GM13977 (cell line): ENCODE measurements at regions not wholly inside any gene's neighbourhood (a gene's known extent, or its start where the extent isn't known, plus 50 kb on each side); places are given as distances from the start of the nearest gene placed in this dataset.

Experiments used
- DNase-seq: peaks from one replicate; pipeline ENCODE4 v3.0.0; 2012; ENCODE audit warnings: low spot score
- in situ Hi-C: fragments of 300-500 bp; cut with MboI; formaldehyde crosslinking; loops from one replicate; pipeline ENCODE4 v1.12.0; 2022; ENCODE audit warnings: low sequenced_read_pairs, low pct_unique_long_range_greater_than_20kb, mixed read lengths, inconsistent platforms; ENCODE audit not compliant: unreplicated experiment
- TF ChIP-seq, protein P1 (sequence below): IDR thresholded peaks from 2 replicates; pipeline ENCODE4 v1.5.1; 2012; ENCODE audit warnings: mild to moderate bottlenecking, control low read depth; ENCODE audit not compliant: insufficient read depth; ENCODE audit errors: extremely low read depth, missing control alignments

DNA sequence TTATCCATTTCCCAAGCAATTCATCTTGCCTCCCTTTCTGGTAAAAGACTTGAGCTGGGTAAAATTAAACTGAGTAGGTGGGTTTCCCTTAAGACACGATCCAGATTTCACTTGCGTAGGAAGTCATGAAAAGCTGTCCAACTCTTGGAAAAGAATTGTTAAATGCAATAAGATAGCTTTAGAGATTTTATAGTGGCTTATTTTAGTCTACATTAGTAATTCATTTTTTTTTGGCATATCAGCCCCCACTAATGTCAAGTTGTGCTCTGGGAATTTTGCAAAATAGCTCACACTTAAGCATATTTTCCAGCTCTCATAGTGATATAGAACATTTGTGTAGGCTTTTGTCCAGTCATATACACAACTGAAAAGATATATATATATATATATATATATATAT, 344.7 kb upstream of the FIGN start:
- DNase-seq, result no peak
- in situ Hi-C loops, result no loop called here
- TF ChIP-seq, protein P1, sequence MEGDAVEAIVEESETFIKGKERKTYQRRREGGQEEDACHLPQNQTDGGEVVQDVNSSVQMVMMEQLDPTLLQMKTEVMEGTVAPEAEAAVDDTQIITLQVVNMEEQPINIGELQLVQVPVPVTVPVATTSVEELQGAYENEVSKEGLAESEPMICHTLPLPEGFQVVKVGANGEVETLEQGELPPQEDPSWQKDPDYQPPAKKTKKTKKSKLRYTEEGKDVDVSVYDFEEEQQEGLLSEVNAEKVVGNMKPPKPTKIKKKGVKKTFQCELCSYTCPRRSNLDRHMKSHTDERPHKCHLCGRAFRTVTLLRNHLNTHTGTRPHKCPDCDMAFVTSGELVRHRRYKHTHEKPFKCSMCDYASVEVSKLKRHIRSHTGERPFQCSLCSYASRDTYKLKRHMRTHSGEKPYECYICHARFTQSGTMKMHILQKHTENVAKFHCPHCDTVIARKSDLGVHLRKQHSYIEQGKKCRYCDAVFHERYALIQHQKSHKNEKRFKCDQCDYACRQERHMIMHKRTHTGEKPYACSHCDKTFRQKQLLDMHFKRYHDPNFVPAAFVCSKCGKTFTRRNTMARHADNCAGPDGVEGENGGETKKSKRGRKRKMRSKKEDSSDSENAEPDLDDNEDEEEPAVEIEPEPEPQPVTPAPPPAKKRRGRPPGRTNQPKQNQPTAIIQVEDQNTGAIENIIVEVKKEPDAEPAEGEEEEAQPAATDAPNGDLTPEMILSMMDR, result no peak

DNA sequence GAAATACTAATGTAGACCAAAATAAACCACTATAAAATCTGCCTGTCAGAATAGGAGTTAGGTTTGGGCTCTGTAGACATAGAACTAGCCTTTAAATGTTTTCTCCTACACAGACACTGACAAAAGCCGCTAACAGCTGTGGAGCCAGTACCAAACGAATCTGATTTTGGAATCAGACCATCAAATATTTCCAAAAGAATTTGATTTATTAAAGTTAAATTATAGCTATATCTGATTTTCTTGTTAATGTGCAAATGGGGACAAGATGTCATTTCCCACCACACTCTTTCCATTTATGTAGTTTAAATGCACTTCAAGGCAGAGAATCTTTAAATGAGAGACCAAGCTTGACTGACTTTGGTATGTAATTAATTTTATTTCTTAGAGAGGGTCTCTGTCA, 343.4 kb upstream of the FIGN start:
- no peak for DNase-seq

DNA sequence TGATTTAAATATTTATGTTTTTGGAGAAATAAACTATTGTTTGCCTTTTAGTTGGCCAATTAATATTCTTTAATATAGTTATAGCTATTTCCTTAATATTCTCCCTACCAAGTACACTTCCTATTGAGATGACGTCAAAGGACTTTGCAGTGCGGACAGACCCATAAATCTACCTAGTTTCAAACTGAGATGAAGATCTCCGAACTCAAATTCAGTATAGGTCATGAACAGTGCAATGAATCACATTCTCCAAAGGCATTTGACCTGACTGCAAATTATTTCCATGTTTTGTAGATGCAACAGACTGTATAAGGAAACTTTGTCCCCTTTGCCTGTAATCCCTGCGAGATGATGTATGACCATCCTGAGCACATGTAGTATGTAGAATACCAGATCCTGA, 342.6 kb upstream of the FIGN start:
- in situ Hi-C loops, result no loop called here
- no peak for DNase-seq

More for the DNA sequence above, 343.4 kb upstream of the FIGN start:
- in situ Hi-C loops, result no loop called here
- TF ChIP-seq, protein P1, result no peak

DNA sequence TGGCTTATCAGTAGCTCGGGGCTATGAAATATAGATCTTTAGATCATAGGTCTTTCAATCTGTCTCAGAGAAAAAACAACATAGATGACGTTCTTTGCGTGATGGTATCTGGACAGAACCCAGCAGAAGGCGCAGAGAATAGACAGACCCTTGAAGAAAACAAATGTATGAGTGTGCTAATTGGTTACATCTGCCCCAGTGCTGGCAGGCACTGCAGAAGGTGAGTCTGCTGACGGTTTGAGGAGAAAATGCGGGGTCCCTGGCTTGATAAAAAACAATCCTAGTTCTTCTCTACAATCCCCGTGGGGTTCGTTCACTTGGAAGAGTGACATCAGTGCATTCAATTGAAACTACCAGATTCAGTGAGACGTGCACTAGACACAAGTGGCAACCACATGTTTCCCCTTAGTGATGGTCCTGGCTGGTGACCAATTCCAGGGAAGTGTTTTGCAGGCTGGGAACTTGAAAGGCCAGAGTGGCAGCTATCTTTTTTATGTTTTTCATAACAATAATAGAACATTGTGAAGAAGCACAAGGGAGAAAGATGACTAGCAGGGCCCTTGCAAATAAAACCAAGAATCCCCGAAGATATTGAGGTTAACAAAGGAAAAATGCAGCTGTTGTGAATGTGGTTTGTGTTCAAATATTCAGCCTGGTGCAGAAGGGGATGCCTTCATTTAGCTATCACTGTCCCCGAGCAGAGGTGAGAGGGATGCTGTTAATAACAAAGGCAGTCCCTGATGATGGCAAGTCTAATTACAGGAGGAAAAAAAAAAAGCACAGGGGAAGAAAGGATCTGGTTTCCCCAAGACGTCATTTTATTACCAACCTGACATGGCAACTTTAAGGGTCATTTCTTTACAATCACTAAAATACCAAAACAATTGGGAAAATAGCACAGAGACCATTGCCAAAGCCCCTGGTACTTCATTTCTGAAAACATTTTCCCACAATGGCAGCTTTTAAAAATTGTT, 337.6 kb upstream of the FIGN start:
- in situ Hi-C loops, result loop anchor here (25.0 kb wide), 2 partner anchors 736 to 886 kb away; no protein-coding TSS in a partner anchor
- DNase-seq, result no peak
- TF ChIP-seq, protein P1, result no peak

More for the DNA sequence above, 342.6 kb upstream of the FIGN start:
- TF ChIP-seq, protein P1, result no peak

DNA sequence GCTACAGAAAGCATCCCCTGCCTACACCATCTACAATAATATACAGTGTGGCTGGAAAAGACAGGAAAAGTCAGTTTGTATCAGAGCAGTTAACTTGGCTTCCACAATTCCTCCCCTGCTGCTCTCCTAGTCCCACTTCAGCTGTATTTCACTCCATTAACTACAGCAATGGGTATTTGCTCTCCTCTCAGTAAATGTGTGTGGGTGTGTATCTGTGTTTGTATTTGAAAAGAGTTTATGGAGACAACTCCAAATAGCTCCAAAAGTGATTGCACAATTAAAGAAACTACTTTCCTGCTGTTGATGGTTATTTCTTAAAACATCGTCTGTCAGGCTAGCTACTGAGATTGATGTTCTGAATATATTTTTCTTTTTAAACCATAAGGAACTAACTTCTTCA, 333.7 kb upstream of the FIGN start:
- no peak for DNase-seq
- TF ChIP-seq, protein P1, result no peak
- in situ Hi-C loops, result loop anchor here (25.0 kb wide), 2 partner anchors 732 to 882 kb away; no protein-coding TSS in a partner anchor

DNA sequence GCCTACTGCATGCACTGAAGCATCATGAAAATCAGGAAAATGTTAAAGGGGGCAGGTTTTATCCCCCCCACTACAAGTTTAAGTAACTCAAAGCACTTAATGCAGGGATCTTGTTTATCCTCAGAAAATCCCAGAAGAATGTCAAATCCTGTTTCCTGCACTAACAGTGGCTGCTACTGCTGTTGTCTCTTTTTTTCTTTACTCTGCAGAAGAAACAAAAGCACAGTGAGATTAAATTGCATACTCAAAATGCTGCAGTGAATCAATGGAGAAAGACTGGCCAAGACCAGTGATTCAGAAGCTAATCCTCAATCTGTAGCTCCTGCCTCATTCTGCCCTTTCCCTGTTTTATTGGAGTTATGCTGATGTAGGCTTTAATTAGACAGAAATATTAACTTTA, 332.3 kb upstream of the FIGN start:
- TF ChIP-seq, protein P1, result no peak
- DNase-seq, result no peak
- in situ Hi-C loops, result loop anchor here (25.0 kb wide), 2 partner anchors 731 to 881 kb away; no protein-coding TSS in a partner anchor
